ENCODE measurements at regions not wholly inside any gene's neighbourhood (a gene's known extent, or its start where the extent isn't known, plus 50 kb on each side); places are given as distances from the start of the nearest gene placed in this dataset.

GRCh38 chr12:125704803-125705202, 639.6 kb downstream of the AACS start:
- no peak for DNase-seq (ENCODE audit: extremely low read depth in 1 of 2, low read depth in 1 of 2)

- DNase-seq (ENCODE audit: extremely low read depth in 1 of 2, low read depth in 1 of 2): no peak
Measured at GRCh38 chr12:125720961-125721360, 655.7 kb downstream of the AACS start.

GRCh38 chr12:125734137-125734536, 668.9 kb downstream of the AACS start:
- no peak for DNase-seq (ENCODE audit: extremely low read depth in 1 of 2, low read depth in 1 of 2)

GRCh38 chr12:125738211-125738610, 673.0 kb downstream of the AACS start:
- DNase-seq (ENCODE audit: extremely low read depth in 1 of 2, low read depth in 1 of 2): no peak

- no peak for DNase-seq (ENCODE audit: extremely low read depth in 1 of 2, low read depth in 1 of 2)
Measured at GRCh38 chr12:125742413-125742812, 677.2 kb downstream of the AACS start.

- no peak for DNase-seq (ENCODE audit: extremely low read depth in 1 of 2, low read depth in 1 of 2)
Measured at GRCh38 chr12:125744201-125744600, 679.0 kb downstream of the AACS start.

GRCh38 chr12:125755512-125755911, 690.3 kb downstream of the AACS start:
- DNase-seq (ENCODE audit: extremely low read depth in 1 of 2, low read depth in 1 of 2): no peak

- DNase-seq (ENCODE audit: extremely low read depth in 1 of 2, low read depth in 1 of 2): no peak
Measured at GRCh38 chr12:125766091-125766490, 700.9 kb downstream of the AACS start.

GRCh38 chr12:125772403-125772802, 707.2 kb downstream of the AACS start:
- no peak for DNase-seq (ENCODE audit: extremely low read depth in 1 of 2, low read depth in 1 of 2)

GRCh38 chr12:125773033-125773640, 707.9 kb downstream of the AACS start:
- no peak for DNase-seq (ENCODE audit: extremely low read depth in 1 of 2, low read depth in 1 of 2)

- DNase-seq (ENCODE audit: extremely low read depth in 1 of 2, low read depth in 1 of 2): no peak
Measured at GRCh38 chr12:125775507-125775906, 710.3 kb downstream of the AACS start.

GRCh38 chr12:125776212-125776611, 711.0 kb downstream of the AACS start:
- no peak for DNase-seq (ENCODE audit: extremely low read depth in 1 of 2, low read depth in 1 of 2)

- no peak for DNase-seq (ENCODE audit: extremely low read depth in 1 of 2, low read depth in 1 of 2)
Measured at GRCh38 chr12:125786143-125786542, 720.9 kb downstream of the AACS start.

- no peak for DNase-seq (ENCODE audit: extremely low read depth in 1 of 2, low read depth in 1 of 2)
Measured at GRCh38 chr12:125794401-125794800, 729.2 kb downstream of the AACS start.

GRCh38 chr12:125797421-125798175, 732.4 kb downstream of the AACS start:
- DNase-seq (ENCODE audit: extremely low read depth in 1 of 2, low read depth in 1 of 2): no peak

- DNase-seq (ENCODE audit: extremely low read depth in 1 of 2, low read depth in 1 of 2): no peak
Measured at GRCh38 chr12:125804660-125805059, 739.4 kb downstream of the AACS start.

- no peak for DNase-seq (ENCODE audit: extremely low read depth in 1 of 2, low read depth in 1 of 2)
Measured at GRCh38 chr12:125824276-125824675, 759.0 kb downstream of the AACS start.

- no peak for DNase-seq (ENCODE audit: extremely low read depth in 1 of 2, low read depth in 1 of 2)
Measured at GRCh38 chr12:125835852-125836251, 770.6 kb downstream of the AACS start.

- no peak for DNase-seq (ENCODE audit: extremely low read depth in 1 of 2, low read depth in 1 of 2)
Measured at GRCh38 chr12:125836647-125837046, 771.4 kb downstream of the AACS start.

GRCh38 chr12:125841332-125841731, 776.1 kb downstream of the AACS start:
- DNase-seq (ENCODE audit: extremely low read depth in 1 of 2, low read depth in 1 of 2): no peak

- no peak for DNase-seq (ENCODE audit: extremely low read depth in 1 of 2, low read depth in 1 of 2)
Measured at GRCh38 chr12:125852116-125852515, 786.9 kb downstream of the AACS start.

GRCh38 chr12:125852679-125853078, 787.4 kb downstream of the AACS start:
- DNase-seq (ENCODE audit: extremely low read depth in 1 of 2, low read depth in 1 of 2): no peak

GRCh38 chr12:125853670-125854069, 788.4 kb downstream of the AACS start:
- DNase-seq (ENCODE audit: extremely low read depth in 1 of 2, low read depth in 1 of 2): no peak

Data from activated CD8-positive, alpha-beta memory T cell treated with anti-CD3 and anti-CD28 coated beads for 1 hour (primary cell).